Osteoblast (primary cell): ENCODE measurements at regions not wholly inside any gene's neighbourhood (a gene's known extent, or its start where the extent isn't known, plus 50 kb on each side); places are given as distances from the start of the nearest gene placed in this dataset.

Experiments used
- DNase-seq: peaks from one replicate; pipeline ENCODE4 v3.0.0; 2011; ENCODE audit warnings: low spot score, mixed read lengths; ENCODE audit not compliant: insufficient read length; ENCODE audit errors: missing footprints
- H2AFZ ChIP-seq: 2 replicates; pipeline ENCODE4 v1.6.0; 2011; ENCODE audit warnings: mild to moderate bottlenecking, low read length
- H3K27ac ChIP-seq: 2 replicates; pipeline ENCODE4 v1.5.1; 2011; ENCODE audit warnings: mild to moderate bottlenecking, low read depth, low read length, moderate library complexity
- H3K27me3 ChIP-seq: 2 replicates; pipeline ENCODE4 v1.6.0; 2012; ENCODE audit warnings: mild to moderate bottlenecking, control low read depth, inconsistent platforms, low read length, moderate library complexity; ENCODE audit not compliant: insufficient read depth
- H3K36me3 ChIP-seq: 2 replicates; pipeline ENCODE4 v1.5.1; 2011; ENCODE audit warnings: mild to moderate bottlenecking, low read length, control low read depth, moderate library complexity; ENCODE audit not compliant: insufficient read depth
- H3K4me1 ChIP-seq: 2 replicates; pipeline ENCODE4 v1.5.1; 2011; ENCODE audit warnings: mild to moderate bottlenecking, low read length, control low read depth, moderate library complexity; ENCODE audit not compliant: insufficient read depth
- H3K4me2 ChIP-seq: 2 replicates; pipeline ENCODE4 v1.6.0; 2011; ENCODE audit warnings: mild to moderate bottlenecking, low read length; ENCODE audit not compliant: insufficient read depth
- H3K4me3 ChIP-seq: fragments of 200-600 bp; sonication (generic); 3 replicates; pipeline ENCODE4 v1.5.1; 2012; ENCODE audit warnings: mild to moderate bottlenecking, low read length, inconsistent platforms; ENCODE audit not compliant: insufficient read depth
- H3K79me2 ChIP-seq: 2 replicates; pipeline ENCODE4 v1.6.0; 2012; ENCODE audit warnings: mild to moderate bottlenecking, low read length, control low read depth, inconsistent platforms; ENCODE audit not compliant: insufficient read depth
- H3K9me3 ChIP-seq: 2 replicates; pipeline ENCODE4 v1.5.1; 2011; ENCODE audit warnings: low read depth, low read length, control low read depth
- H4K20me1 ChIP-seq: 2 replicates; pipeline ENCODE4 v1.6.0; 2012; ENCODE audit warnings: mild to moderate bottlenecking, low read length, control low read depth; ENCODE audit not compliant: insufficient read depth
- TF ChIP-seq, protein P1 (sequence below): IDR thresholded peaks from 2 replicates; pipeline ENCODE4 v1.5.1; 2011; ENCODE audit warnings: mild to moderate bottlenecking, low read depth, low read length, moderate library complexity; ENCODE audit errors: extremely low read depth

DNA sequence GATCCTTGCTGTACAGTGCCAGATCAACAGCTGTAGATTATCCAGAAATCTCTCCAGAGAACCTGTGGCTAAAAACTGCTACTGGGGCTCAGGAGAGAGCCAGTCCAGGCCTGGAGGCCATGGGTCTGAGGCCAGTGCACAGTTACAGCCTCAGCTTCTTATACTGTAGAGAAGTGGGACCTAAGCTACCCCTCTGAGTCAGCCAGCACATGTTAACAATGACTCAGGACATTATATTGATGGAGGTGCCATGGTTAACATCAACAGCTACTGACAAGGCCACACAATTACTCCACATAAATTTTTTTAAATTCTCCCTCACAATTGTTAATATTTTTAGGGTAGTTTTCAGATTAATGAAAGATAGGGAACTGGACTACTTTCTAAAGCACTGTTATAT, 138.5 kb downstream of the RBM26 start:
- H3K79me2 ChIP-seq = no peaks in the 10 kb centered on the region
- no peaks in the 10 kb centered on the region for H4K20me1 ChIP-seq
- TF ChIP-seq, protein P1, sequence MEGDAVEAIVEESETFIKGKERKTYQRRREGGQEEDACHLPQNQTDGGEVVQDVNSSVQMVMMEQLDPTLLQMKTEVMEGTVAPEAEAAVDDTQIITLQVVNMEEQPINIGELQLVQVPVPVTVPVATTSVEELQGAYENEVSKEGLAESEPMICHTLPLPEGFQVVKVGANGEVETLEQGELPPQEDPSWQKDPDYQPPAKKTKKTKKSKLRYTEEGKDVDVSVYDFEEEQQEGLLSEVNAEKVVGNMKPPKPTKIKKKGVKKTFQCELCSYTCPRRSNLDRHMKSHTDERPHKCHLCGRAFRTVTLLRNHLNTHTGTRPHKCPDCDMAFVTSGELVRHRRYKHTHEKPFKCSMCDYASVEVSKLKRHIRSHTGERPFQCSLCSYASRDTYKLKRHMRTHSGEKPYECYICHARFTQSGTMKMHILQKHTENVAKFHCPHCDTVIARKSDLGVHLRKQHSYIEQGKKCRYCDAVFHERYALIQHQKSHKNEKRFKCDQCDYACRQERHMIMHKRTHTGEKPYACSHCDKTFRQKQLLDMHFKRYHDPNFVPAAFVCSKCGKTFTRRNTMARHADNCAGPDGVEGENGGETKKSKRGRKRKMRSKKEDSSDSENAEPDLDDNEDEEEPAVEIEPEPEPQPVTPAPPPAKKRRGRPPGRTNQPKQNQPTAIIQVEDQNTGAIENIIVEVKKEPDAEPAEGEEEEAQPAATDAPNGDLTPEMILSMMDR = no peak
- no peak overlapping the region for H3K4me2 ChIP-seq
- no peaks in the 10 kb centered on the region for H3K9me3 ChIP-seq
- no peak for DNase-seq
- H3K36me3 ChIP-seq = no peaks in the 10 kb centered on the region
- no peaks in the 10 kb centered on the region for H3K27me3 ChIP-seq
- no peak overlapping the region for H3K27ac ChIP-seq
- no peak overlapping the region for H3K4me3 ChIP-seq
- no peak overlapping the region for H2AFZ ChIP-seq
- no peaks in the 10 kb centered on the region for H3K4me1 ChIP-seq

DNA sequence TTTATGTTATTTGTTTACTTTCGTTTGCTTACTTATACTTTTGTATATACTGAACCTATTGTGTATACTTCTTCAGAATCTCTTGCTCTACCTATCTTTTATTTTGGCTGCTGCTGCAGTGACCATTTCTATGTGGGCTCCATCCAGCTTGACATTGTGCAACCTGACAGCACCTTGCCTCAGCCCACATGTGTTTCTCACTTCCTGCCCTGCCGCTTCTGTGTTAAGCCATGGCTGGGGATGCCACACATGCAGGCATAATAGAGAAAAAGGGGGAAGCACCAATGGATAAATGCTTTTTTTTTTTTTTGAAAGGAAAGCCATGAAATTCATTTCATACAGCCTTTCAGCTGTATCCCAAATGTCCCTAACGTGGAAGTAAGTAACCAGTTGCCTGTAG, 147.6 kb downstream of the RBM26 start:
- Histone ChIP-seq H3K27me3 (no peaks in the 10 kb centered on the region), H2AFZ (no peak overlapping the region), H3K4me1 (no peaks in the 10 kb centered on the region), H3K9me3 (no peaks in the 10 kb centered on the region), H3K36me3 (no peaks in the 10 kb centered on the region), H3K4me3 (no peak overlapping the region), H3K4me2 (no peak overlapping the region), H3K27ac (no peak overlapping the region), H3K79me2 (no peaks in the 10 kb centered on the region), H4K20me1 (no peaks in the 10 kb centered on the region)
- TF ChIP-seq, protein P1 = no peak
- no peak for DNase-seq

DNA sequence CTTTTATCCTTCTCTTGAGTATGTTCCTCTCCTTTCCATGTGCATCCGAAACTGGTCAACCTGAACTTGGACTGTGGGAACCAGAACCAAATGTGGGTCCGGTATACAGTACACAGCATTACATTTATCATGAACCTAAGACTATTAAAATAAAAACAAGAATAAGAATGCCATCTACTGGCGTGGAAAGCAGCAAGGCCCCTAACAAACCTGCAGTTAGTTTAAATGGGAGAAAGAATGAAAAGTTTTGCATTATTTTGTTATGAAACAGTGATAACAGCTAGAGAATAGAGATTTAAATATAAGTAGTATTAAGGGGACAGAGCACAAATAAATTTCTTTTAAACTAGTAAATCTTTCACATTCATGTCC, 159.5 kb downstream of the RBM26 start:
- no peaks in the 10 kb centered on the region for H3K27me3 ChIP-seq
- no peak overlapping the region for H3K27ac ChIP-seq
- H3K79me2 ChIP-seq = no peaks in the 10 kb centered on the region
- TF ChIP-seq, protein P1 = no peak
- no peak overlapping the region for H2AFZ ChIP-seq
- H3K4me1 ChIP-seq = no peaks in the 10 kb centered on the region
- no peak overlapping the region for H3K4me2 ChIP-seq
- no peak overlapping the region for H3K4me3 ChIP-seq
- DNase-seq = no peak
- no peaks in the 10 kb centered on the region for H3K9me3 ChIP-seq
- H3K36me3 ChIP-seq = no peaks in the 10 kb centered on the region
- H4K20me1 ChIP-seq = no peaks in the 10 kb centered on the region

DNA sequence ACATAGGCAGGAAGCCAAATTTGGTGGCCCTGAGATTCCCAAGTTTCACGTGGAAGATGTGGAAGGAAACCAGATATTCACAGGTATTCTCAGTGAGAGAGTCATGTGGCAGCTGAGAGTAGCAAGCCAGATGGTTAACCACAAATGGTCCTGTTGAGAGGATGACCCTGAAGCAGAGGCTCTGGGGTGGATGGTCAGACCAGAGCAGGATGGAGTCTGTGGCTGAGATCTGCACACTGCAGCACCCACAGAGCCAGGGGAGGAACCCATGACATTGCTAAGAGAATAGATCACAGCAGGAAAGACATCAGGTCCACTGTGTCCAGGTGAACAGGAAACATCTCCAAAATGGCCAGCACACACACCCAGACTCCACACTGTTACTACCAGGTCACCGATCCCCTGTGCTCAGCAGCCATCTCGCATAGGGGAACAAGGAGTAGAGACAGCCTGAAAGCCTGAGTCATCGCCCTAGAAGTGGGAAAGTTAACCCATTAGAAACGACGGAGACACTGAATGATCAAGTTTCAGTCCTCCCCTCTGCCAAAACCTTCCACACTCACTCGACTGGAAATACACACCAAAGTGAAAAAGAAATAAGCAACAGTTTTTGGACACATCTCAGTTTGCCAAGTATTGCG, 160.0 kb downstream of the RBM26 start:
- DNase-seq = no peak
- no peak overlapping the region for H3K4me3 ChIP-seq

More for the DNA sequence above, 160.0 kb downstream of the RBM26 start:
- no peaks in the 10 kb centered on the region for H3K27me3 ChIP-seq
- no peaks in the 10 kb centered on the region for H4K20me1 ChIP-seq
- H3K9me3 ChIP-seq = no peaks in the 10 kb centered on the region
- H3K4me1 ChIP-seq = no peaks in the 10 kb centered on the region
- no peaks in the 10 kb centered on the region for H3K36me3 ChIP-seq
- H3K4me2 ChIP-seq = no peak overlapping the region
- no peaks in the 10 kb centered on the region for H3K79me2 ChIP-seq
- no peak overlapping the region for H2AFZ ChIP-seq
- H3K27ac ChIP-seq = no peak overlapping the region
- TF ChIP-seq, protein P1 = no peak
